IMR-90 (cell line): ENCODE measurements at regions not wholly inside any gene's neighbourhood (a gene's known extent, or its start where the extent isn't known, plus 50 kb on each side); places are given as distances from the start of the nearest gene placed in this dataset.

ENCODE experiments used
- BHLHE40 ChIP-seq: fragments of 150-350 bp; IDR thresholded peaks from 2 replicates; pipeline ENCODE4 v1.6.1; 2016; ENCODE audit warnings: mild to moderate bottlenecking, low read depth, low read length
- CEBPB ChIP-seq: IDR thresholded peaks from 2 replicates; pipeline ENCODE4 v1.6.1; 2012; ENCODE audit warnings: low read depth, low read length, improper control_type of control experiment
- CHD1 ChIP-seq: IDR thresholded peaks from 2 replicates; pipeline ENCODE4 v1.6.1; 2012; ENCODE audit warnings: low read depth, low read length, improper control_type of control experiment
- MXI1 ChIP-seq: IDR thresholded peaks from 2 replicates; pipeline ENCODE4 v1.6.1; 2012; ENCODE audit warnings: low read depth, mild to moderate bottlenecking, low read length, moderate library complexity, borderline replicate concordance
- POLR2A ChIP-seq: IDR thresholded peaks from 2 replicates; pipeline ENCODE4 v1.6.1; 2012; ENCODE audit warnings: mild to moderate bottlenecking, low read depth, low read length
- TF ChIP-seq, protein P1 (sequence below): conservative IDR thresholded peaks from 2 replicates; pipeline ENCODE4 v1.5.1; 2012; ENCODE audit warnings: mild to moderate bottlenecking, low read depth, low read length, improper control_type of control experiment
- TF ChIP-seq, protein P2 (sequence below): fragments of 150-350 bp; IDR thresholded peaks from 2 replicates; pipeline ENCODE4 v1.6.1; 2017; ENCODE audit warnings: mild to moderate bottlenecking, antibody characterized with exemption, low read length, low read depth

DNA sequence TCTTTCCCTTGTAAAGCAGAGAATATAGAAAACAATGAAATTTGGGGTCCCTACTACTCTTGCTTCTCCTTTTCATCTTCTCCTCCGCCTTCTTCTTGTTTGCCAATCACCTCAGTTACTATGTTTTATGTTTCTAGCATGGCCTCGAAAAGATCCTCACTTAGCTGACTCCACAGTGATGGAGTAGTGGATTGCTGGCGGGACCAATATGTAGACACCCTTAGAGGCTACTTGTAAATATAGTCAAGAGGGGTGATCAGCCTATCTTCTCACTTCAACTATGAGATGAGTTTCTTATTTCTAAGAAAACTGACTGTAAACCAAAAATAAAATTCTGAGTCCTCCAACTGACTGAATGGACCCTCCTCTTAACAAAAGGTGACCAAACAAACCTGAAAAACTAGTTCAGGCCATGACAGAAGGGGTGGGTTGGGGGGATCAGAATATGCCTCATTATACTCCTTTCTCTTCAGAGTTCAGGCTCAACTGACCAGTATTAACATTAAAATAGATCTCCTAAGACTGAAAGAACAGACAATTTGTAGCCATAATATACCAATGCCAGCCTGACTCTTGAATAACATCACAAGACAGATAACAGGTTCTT is 829.0 kb downstream of the TLE4 start:
- TF ChIP-seq, protein P1, sequence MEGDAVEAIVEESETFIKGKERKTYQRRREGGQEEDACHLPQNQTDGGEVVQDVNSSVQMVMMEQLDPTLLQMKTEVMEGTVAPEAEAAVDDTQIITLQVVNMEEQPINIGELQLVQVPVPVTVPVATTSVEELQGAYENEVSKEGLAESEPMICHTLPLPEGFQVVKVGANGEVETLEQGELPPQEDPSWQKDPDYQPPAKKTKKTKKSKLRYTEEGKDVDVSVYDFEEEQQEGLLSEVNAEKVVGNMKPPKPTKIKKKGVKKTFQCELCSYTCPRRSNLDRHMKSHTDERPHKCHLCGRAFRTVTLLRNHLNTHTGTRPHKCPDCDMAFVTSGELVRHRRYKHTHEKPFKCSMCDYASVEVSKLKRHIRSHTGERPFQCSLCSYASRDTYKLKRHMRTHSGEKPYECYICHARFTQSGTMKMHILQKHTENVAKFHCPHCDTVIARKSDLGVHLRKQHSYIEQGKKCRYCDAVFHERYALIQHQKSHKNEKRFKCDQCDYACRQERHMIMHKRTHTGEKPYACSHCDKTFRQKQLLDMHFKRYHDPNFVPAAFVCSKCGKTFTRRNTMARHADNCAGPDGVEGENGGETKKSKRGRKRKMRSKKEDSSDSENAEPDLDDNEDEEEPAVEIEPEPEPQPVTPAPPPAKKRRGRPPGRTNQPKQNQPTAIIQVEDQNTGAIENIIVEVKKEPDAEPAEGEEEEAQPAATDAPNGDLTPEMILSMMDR = no peak
- no peak for TF ChIP-seq POLR2A
- no peak for TF ChIP-seq CEBPB
- TF ChIP-seq BHLHE40 = no peak
- TF ChIP-seq, protein P2, sequence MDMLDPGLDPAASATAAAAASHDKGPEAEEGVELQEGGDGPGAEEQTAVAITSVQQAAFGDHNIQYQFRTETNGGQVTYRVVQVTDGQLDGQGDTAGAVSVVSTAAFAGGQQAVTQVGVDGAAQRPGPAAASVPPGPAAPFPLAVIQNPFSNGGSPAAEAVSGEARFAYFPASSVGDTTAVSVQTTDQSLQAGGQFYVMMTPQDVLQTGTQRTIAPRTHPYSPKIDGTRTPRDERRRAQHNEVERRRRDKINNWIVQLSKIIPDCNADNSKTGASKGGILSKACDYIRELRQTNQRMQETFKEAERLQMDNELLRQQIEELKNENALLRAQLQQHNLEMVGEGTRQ = no peak
- no peak for TF ChIP-seq CHD1
- TF ChIP-seq MXI1 = no peak
